GM18499 (cell line): ENCODE measurements at regions not wholly inside any gene's neighbourhood (a gene's known extent, or its start where the extent isn't known, plus 50 kb on each side); places are given as distances from the start of the nearest gene placed in this dataset.

Experiments
- ATAC-seq: cut with Tn5 transposase; IDR thresholded peaks from one replicate; pipeline ENCODE4 v1.9.1; 2021; ENCODE audit warnings: moderate number of reproducible peaks; ENCODE audit not compliant: insufficient read depth, unreplicated experiment

DNA sequence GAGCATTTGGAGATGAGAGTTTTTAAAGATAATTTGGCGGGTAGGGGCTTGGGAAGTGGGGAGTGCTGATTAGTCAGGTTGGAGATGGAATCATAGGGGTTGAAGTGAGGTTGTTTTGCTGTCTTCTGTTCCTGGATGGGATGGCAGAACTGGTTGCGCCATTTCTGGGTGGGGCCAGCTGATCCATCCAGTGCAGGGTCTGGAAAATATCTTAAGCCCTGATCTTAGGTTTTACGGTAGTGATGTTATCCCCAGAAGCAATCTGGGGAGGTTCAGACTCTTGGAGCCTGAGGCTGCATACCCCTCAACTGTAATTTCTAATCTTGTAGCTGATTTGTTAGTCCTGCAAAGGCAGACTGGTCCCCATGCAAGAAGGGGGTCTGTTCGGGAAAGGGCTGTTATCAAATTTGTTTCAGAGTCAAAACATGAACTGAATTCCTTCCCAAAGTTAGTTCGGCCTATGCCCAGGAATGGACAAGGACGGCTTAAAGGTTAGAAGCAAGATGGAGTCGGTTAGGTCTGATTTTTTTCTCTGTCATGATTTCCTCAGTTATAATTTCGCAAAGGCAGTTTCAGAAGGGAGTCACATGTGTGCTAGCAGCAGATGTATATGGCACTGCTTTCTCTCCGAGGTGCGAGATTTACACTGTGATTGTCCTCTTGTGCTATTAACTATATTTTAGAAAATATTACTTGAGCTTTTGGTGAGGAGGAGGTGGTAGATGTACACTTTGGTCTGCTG, 540.4 kb downstream of the EDEM1 start:
- ATAC-seq: no peak

DNA sequence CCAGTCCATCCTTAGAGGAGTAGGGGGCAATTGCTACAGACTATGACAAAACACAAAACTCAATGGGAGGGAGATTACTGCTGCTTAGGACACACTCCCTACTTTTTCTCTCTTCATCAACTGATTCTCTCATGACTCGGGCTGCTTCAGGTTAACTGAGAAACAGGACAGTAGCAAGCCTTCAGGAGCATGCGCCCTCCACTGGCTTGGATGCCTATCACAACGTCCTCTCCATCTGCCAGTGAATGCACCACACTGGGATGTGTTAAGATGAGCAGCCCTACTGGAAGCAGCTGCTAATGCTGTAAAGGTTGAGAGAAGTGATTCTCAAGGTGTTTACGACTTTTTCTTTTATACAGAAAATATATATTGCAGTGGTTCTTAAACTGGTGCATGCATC, 542.3 kb downstream of the EDEM1 start:
- no peak for ATAC-seq

DNA sequence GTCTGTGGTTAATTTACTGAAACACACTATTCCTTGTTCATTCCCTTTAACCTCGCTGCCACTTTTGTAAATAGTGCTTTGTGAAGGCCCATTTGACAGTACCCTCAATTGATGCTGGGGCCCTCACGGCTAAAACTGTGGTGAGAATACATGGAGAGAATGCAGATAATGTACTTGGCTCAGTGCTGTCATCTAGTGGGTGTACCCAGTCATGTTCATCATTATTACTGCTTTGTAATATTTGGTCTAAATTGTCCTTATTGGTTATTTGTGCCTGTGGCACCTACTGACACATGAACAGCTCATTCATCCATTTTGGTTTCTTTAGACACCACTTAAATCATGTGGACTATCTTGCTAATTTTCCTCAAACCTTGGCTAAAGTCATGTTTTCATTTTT, 543.6 kb downstream of the EDEM1 start:
- no peak for ATAC-seq

DNA sequence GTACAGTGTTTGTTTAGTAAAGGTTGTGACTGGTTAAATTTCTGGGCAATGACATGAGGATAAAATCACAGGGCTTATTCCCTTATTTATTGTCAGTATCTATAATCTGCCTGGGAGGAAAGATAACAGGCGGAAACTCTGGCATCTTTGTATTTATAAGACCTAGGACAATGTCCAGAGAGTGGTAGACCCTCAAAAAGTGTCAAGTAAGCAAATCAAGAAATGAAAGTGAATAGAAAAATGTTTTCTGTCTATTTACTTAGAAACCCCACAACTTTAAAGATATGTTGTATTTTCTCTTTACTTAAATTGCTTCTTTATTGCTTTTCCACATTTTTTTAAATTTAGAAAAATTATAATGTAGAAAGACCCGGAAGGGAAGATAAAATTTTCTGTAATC, 544.6 kb downstream of the EDEM1 start:
- no peak for ATAC-seq

DNA sequence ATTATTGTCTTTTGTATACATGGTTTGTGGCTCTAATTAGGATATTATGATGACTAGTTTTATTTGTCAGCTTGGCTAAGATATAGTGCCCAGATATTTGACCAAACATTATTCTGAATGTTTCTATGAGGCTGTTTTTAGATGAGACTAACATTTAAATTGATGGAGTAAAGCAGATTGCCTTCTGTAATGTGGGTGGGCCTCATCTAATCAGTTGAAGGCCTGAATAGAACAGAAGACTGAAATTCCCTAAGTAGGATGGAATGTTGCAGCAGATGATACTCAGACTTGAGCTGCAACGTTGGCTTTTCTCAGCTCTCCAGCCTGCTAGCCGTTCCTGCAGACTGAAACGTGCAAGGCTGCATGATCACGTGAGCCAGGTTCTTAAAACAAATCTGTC, 546.5 kb downstream of the EDEM1 start:
- no peak for ATAC-seq

DNA sequence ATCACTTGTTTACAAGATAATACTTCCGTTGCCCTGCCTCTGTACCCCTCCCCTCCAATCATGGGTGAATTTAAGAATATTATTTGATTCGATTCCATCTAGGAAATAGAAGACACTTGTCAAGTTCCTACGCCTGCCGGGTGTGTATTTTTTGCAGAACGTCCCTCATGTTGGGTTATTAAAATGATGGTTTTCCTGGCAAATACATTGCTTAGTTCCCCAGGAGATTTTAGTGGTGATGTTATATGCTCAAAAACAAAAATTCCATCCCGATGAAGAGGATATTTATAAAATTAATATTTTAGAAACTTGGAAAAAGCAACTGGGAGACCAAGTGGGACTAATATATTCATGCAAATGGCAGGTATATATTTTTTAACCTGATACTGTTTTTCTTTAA, 548.4 kb downstream of the EDEM1 start:
- no peak for ATAC-seq

DNA sequence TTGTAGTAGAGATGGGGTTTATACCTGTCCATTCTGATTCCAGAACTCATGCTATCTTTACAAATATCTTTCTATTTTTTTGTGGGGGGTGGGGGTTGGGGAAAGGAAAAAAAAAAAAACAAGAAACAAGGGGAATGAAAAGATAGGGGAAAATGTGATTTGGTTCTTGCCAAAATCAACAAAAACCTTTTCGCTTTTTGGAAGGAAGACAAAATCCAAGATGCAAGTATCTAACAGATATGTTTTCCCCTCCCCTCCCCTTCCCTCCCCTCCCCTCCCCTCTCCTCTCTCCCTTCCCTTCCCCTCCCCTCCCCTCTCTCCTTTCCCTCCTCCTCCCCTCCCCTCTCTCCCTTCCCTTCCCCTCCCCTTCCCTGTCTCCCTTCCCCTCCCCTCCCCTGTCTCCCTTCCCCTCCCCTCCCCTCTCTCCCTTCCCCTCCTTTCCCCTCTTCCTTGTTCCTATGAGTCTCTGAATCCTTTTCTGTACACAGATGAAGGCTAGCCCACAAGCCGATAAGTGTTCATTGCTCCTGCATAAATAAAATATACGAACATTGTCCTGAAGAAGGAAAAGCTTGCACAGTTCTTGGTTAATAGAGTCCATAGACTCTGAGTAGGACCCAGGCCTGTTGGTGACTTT, 551.9 kb downstream of the EDEM1 start:
- no peak for ATAC-seq

DNA sequence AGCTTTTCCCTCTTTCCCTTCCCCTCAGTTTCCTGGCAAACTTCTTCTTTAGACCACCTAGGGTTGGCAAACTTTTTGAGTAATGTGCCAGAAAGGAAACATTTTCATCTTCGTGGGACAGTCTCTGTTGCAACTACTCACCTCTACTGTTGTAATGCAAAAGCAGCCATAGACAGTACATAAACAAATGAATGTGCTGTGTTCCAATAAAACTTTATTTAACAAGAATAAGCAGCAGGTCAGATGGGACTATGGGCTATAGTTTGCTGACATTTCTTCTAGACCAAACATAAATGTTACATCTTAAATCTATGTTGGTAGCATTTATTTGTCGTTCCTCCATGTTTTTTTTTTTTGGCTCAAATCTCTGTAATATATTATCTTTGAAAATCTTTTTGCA, 552.4 kb downstream of the EDEM1 start:
- no peak for ATAC-seq

DNA sequence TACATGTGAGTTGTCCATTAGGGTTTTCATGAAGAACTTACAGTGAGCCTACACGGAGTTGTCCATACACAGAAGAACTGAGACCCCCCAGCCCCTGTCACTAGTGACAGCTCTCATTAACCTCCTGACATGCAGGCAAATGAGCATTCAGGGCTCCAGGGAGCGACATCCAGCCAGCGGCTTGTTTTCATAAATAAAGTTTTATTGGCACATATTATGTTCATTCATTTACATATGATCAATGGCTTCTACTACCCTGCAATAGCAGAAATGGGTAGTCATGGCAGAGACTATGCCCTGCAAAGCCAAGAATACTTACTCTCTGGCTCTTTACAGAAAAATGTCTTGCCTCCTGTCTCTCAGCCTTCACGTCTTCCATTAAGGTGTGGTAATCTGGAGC, 553.5 kb downstream of the EDEM1 start:
- ATAC-seq: no peak

DNA sequence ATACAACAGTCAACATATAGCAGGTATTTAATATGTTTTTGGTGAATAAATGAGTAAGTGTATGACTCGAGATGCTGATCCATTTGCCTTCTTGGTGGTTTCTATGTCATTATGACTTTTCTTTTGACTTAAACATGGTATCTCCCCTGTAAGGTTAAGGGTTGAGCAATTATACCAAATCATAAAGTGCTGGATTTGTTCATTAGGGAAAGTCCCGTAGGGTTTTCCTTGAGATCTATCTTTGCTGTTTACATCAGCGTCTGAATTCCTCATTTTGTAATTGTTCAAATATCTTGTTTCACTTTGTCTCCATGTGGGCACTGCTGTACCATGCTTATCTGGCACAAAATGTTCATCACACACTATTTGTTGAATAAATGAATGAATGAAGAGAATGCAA, 562.6 kb downstream of the EDEM1 start:
- no peak for ATAC-seq

DNA sequence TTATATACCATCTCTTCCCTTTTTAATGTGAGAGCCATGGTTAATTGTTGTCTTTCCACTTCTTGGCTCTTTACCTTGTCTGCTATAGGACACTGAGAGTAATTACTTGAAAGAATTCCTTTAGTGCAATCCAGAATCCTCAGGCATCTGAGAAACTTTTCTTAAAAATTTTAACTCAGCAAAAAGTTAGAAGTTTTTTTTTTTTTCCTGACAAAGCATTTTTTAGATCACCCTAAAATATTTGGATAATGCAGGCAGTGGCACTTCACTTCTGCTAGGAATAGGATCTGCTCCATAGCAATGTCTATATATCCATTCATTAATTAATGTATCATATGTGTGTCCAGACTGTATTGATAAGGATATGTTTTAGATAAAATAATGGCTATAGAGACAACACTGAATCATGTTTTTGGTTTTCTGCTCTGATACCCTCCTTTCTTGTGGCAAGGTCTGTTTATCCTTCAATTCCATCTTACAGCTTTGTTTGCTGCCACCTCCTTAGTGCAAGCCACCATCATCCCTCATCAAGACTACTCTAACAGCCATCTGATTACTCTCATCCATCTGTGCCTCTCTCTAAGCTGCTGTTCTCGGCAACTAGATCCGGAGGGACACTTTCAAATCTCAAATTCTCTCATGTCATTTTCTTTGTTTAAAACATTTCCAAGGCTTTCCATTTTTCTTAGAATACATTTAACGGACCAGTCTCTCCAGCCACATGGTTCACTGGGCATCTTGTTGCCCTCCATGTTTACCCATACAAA, 563.5 kb downstream of the EDEM1 start:
- ATAC-seq: no peak

DNA sequence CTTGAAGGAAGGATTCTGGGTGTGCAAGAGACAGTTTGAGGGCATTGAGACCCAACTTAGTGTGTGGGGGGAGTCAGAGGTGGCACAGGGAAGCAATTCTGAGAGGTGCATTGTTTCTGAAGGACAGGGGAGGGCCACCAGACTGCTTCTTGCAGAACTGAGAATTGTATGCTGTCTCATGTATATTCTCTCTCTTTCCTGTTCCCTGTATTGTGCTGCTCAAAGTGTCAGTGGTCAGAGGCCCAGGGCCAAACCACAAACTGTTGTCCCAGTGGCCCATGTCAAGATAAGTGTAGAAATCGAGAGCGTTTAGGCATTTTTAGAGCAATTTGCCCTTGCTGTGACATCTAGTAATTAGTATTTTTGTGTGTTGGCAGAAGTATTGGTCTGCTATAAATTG, 567.1 kb downstream of the EDEM1 start:
- peak; percentile 51 for ATAC-seq

DNA sequence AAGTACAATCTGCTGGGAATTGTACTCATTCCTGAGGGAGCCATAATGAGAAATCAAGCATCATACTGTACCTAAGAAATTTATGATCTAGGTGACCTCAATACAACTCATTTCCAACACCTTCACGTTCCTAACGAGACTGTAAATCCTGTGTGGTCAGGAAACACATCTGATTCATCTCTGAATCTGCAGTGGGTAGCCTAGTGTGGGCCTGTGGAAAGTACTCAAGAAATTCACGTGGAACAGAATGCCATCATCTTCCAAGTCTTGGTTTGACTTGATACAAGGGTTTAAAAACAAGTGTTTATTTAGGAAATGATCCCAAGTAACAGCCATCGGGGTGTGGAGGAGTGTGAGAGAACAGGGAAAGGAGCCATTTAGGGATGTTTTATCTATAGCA, 568.9 kb downstream of the EDEM1 start:
- no peak for ATAC-seq

DNA sequence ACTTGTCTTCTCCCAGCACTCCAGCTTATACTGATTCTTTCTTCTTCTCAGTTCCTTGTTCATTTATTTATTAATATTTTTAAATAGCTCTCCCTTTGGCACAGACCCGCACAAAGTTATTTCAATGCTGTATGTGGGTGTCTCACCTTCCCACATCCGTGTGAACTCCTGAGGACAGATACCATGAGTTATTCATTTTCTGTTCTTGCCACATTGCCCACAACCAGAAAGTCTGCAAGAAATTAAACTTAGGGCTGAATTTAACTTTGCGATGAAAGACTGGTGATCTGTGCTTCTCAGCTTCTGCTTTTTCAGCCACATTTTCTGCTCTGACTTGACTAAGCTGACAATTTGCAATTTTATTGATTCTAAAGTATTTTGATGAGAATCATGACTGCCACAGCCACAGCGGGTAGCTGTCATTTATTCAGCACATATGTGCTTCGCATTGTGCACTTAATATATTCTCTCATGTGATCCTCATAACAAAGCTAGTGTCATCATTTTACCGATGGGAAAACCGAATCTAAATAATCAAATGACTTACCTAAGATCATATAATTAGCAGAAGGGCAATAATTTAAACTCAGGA, 569.8 kb downstream of the EDEM1 start:
- ATAC-seq: no peak

DNA sequence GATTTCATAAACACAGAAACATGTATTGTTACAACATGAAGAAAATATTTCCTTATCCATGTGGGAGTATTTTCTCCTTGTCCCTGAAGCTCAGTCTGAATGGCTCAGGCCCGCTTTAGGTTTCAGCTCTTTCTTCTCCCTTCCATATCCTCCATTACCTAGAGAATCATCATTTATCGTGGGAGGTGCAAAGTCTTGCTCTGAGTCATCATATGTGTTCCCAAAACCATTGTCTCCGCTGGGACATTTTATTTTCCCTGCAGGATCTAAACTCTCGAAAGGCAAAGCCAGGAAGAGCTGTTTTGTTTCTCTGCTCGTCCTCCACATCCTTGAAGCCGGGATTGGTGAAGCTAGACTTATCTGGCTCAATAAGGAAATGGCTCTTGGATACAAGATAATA, 571.2 kb downstream of the EDEM1 start:
- no peak for ATAC-seq

DNA sequence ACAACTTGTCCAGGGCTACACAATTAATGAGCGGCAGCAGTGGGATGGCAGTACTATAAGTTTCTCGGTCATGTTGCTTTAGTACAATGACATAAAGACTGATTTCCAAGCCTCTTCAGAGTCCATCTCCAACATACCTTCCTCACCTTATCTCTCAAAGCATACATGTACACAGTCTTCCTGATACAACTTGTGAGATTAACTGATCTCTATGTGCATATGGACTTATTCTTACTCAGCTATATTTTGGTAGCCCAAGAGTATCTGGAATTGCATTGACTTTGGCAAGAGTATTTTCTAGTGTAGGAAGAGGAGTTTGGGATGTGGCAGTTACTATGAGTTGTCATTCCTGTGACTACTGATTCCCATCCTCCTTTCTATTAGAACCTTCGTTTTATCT, 575.0 kb downstream of the EDEM1 start:
- ATAC-seq: no peak

DNA sequence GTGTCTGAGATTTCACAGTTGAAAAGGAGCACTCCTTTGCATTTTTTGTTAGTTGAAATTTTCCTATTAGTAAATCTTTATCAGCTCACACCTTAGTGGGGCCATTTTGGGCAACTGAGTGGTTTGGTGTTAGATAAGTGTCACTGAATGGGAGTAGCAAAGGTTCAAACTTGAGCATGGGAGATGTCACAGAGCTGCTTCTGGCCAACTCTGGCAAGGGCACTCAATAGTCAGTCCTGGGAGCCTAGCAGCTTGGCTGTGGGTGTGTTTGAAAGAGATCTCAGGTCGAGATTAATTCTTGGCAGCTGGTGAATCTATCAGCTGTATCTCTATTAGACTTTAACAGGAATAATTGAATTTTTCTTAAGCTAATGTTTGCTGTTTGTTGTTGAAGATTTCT, 579.3 kb downstream of the EDEM1 start:
- ATAC-seq: no peak

DNA sequence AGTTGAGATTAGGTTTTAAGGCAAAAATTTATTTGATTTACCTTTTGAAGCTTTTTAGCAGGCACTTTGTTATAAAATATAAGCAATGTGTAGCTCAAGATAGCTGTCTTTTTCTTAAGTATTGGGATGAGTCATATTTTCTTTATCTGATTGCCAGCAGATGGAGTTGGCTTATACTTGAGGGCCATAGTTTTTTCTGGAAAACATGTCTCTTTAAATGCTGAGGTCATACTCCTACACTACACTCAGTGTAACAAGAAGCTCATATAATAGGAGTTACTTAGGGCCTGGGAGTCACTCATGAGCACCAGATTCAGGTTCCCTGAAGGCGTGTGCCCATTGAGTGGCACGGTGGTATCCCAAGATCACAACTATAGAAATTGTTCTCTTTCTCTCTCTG, 579.8 kb downstream of the EDEM1 start:
- ATAC-seq: no peak

DNA sequence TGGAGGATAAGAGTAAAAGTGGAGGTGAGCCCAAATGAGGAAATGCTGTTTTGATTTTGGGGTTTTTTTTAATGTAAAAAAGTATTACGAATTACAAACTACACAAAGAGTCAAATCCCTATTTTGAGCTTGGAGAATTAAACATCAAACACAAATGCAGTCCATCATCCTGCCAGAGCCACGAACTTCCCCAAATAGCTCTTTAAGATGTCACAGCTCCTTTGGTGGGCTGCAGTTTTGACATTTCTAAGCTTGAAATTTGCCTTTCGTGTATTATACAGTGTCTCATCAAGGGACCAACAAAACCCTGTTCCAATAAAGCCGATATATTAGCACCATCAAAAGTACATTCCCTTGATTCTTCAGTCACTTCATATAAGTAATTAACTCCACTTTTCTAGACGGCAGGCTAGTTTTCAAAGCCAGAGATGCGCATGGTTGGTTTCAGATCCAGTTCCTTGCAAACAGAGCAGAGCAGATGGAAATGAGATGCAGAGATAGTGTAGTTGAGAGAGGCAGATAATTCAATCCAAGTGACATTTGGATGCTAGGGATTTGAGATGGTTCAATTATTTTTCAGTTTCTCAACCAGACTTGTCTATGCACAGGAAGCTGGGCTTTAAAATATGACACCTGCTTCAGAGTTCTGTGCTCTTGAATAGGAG, 580.9 kb downstream of the EDEM1 start:
- no peak for ATAC-seq

DNA sequence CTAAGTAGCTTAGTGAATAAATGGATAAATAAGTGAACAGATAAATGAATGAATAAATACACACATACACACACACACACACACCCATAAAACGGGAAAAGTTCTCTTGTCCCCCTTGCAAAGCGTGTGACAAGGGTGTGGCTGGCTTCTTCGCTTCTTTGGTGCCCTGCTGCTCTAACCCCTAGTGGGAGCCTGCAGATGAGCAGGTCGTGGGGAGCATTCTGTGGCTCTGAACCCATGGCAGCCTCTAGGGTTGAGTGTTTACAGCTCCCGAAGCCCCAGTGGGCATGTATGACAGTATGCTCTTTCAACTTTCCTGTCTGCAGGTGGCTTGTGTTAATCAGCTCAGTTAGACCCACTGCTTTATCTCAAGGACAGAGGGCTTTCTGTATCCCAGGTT, 582.3 kb downstream of the EDEM1 start:
- no peak for ATAC-seq

DNA sequence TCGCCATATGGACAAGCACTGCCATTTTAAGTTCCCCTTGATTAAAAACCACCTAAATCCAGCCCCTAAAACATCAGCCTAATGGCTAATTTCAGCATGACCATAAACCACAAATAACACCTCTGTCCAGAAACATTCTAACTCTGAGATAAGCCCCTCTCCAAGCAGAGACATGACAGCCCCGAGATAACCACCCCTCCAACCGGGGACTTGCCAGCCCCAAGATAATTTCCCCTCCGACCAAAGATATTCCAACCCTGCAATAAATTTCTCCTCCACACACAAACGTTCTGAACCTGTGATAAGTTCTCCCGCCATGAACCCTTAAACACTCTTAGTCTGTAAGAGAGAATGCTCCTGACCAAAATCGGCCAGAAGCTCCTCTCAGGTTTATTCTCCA, 586.8 kb downstream of the EDEM1 start:
- no peak for ATAC-seq
